H1 (cell line): ENCODE measurements at regions not wholly inside any gene's neighbourhood (a gene's known extent, or its start where the extent isn't known, plus 50 kb on each side); places are given as distances from the start of the nearest gene placed in this dataset.
A peak's percentile ranks its signal among the peaks of the same experiment; 100 is the strongest.
"Not testable (repeated sequence)": the region's sequence is repeated elsewhere in the genome, so short reads cannot be mapped to it uniquely, and the experiment has no call there.

Source experiments
- CTCF ChIA-PET: fragments of 300-600 bp; sonication (Branson Sonifier 250); formaldehyde crosslinking; loops from one replicate; lab custom pipeline; 2021; ENCODE audit not compliant: partially characterized antibody; lab: Charles Lee
- POLR2A ChIA-PET: fragments of 300-600 bp; sonication (Branson Sonifier 250); formaldehyde crosslinking; loops from one replicate; lab custom pipeline; 2021; ENCODE audit warnings: inconsistent platforms; ENCODE audit not compliant: partially characterized antibody; lab: Charles Lee
- DNase-seq, 2 experiments: peaks; one replicate each; pipeline versions ENCODE4 v3.0.0 to v3.0.0-alpha.2; 2010 to 2022; ENCODE audit warnings: low spot score in 2 of 2, low read depth in 1 of 2, mixed read lengths in 1 of 2
- FAIRE-seq: peaks from 2 replicates; lab custom pipeline; 2011; peaks lifted over from hg19 to GRCh38; lab: Jason Lieb, UNC
- H2AFZ ChIP-seq: 2 replicates; pipeline ENCODE4 v1.8.1; 2012; ENCODE audit warnings: low read length, inconsistent platforms
- H2AK5ac ChIP-seq: 2 replicates; pipeline ENCODE4 v1.6.1; 2013; ENCODE audit warnings: low read depth, low read length
- H2BK120ac ChIP-seq: replicated peaks from 2 replicates; pipeline ENCODE3; 2013; ENCODE audit warnings: low read depth, low read length, inconsistent platforms
- H2BK12ac ChIP-seq: 2 replicates; pipeline ENCODE4 v1.6.1; 2013; ENCODE audit warnings: low read depth, low read length
- H2BK15ac ChIP-seq: 2 replicates; pipeline ENCODE4 v1.6.1; 2013; ENCODE audit warnings: low read length
- H2BK20ac ChIP-seq: 2 replicates; pipeline ENCODE4 v1.6.1; 2013; ENCODE audit warnings: low read length
- H2BK5ac ChIP-seq: 2 replicates; pipeline ENCODE4 v1.6.1; 2013; ENCODE audit warnings: low read depth, low read length
- H3K14ac ChIP-seq: 2 replicates; pipeline ENCODE4 v1.6.1; 2013; ENCODE audit warnings: inconsistent platforms; ENCODE audit not compliant: insufficient read length
- H3K18ac ChIP-seq: 2 replicates; pipeline ENCODE4 v1.6.1; 2013; ENCODE audit warnings: low read length; ENCODE audit errors: extremely low read depth
- H3K23ac ChIP-seq: 2 replicates; pipeline ENCODE4 v1.6.1; 2013; ENCODE audit warnings: inconsistent platforms; ENCODE audit not compliant: insufficient read length
- H3K23me2 ChIP-seq: 2 replicates; pipeline ENCODE4 v1.6.1; 2013; ENCODE audit warnings: low read depth, low read length
- H3K27ac ChIP-seq: 2 replicates; pipeline ENCODE4 v1.6.1; 2011; ENCODE audit warnings: low read depth, low read length, inconsistent platforms
- H3K27me3 ChIP-seq, 4 experiments: replicated peaks in 1 of 4; 1 replicate in 1 of 4; 2 replicates in 3 of 4; pipeline versions ENCODE4 v1.6.1 to v1.8.1; 2011 to 2013; ENCODE audit warnings: low read length in 3 of 4, mild to moderate bottlenecking in 3 of 4, inconsistent platforms in 2 of 4, mixed read lengths in 2 of 4, moderate library complexity in 1 of 4; ENCODE audit not compliant: control insufficient read depth in 3 of 4, insufficient read depth in 3 of 4; ENCODE audit errors: extremely low read depth in 1 of 4
- H3K36me3 ChIP-seq, 4 experiments: 2 replicates each; pipeline versions ENCODE4 v1.6.1 to v1.8.1; 2011 to 2013; ENCODE audit warnings: mild to moderate bottlenecking in 4 of 4, low read length in 3 of 4, moderate library complexity in 2 of 4, control low read depth in 1 of 4, inconsistent platforms in 1 of 4; ENCODE audit not compliant: insufficient read depth in 4 of 4, control insufficient read depth in 2 of 4
- H3K4ac ChIP-seq: replicated peaks from 2 replicates; pipeline ENCODE3; 2013; ENCODE audit warnings: low read length, low read depth, mixed read lengths, inconsistent platforms; ENCODE audit not compliant: insufficient read length
- H3K4me1 ChIP-seq, 4 experiments: replicated peaks in 1 of 4; 1 replicate in 1 of 4; 2 replicates in 3 of 4; pipeline versions ENCODE4 v1.6.1 to v1.8.1; 2011 to 2013; ENCODE audit warnings: low read length in 3 of 4, inconsistent platforms in 2 of 4, mixed read lengths in 1 of 4; ENCODE audit not compliant: insufficient read depth in 4 of 4, control insufficient read depth in 3 of 4
- H3K4me2 ChIP-seq, 2 experiments: 2 replicates each; pipeline versions ENCODE4 v1.6.1 to v1.8.1; 2011 to 2013; ENCODE audit warnings: low read depth in 2 of 2, low read length in 2 of 2, control low read depth in 1 of 2, inconsistent platforms in 1 of 2, mild to moderate bottlenecking in 1 of 2; ENCODE audit not compliant: insufficient read depth in 1 of 2
- H3K4me3 ChIP-seq, 4 experiments: fragments of 200-600, 300-600 bp in 1 of 4; sonication (generic), shearing (Covaris generic), sonication (Bioruptor Twin) in 1 of 4; 2 replicates each; pipeline versions ENCODE4 v1.5.1 to v1.8.1; 2011 to 2016; ENCODE audit warnings: low read length in 4 of 4, low read depth in 3 of 4, control low read depth in 2 of 4, inconsistent platforms in 2 of 4, mild to moderate bottlenecking in 2 of 4, mixed read lengths in 1 of 4, moderate library complexity in 1 of 4; ENCODE audit not compliant: insufficient read depth in 2 of 4; ENCODE audit errors: extremely low read depth in 1 of 4
- H3K56ac ChIP-seq: replicated peaks from 2 replicates; pipeline ENCODE3; 2013; ENCODE audit warnings: low read depth, mild to moderate bottlenecking, mixed read lengths, low read length, inconsistent platforms; ENCODE audit not compliant: insufficient read length
- H3K79me1 ChIP-seq: 2 replicates; pipeline ENCODE4 v1.6.1; 2013; ENCODE audit warnings: low read depth, low read length, control low read depth
- H3K79me2 ChIP-seq, 2 experiments: 2 replicates each; pipeline versions ENCODE4 v1.6.1 to v1.8.1; 2012 to 2013; ENCODE audit warnings: low read length in 2 of 2, mild to moderate bottlenecking in 2 of 2, inconsistent platforms in 1 of 2; ENCODE audit not compliant: insufficient read depth in 2 of 2, control insufficient read depth in 1 of 2
- H3K9ac ChIP-seq, 4 experiments: replicated peaks in 1 of 4; 1 replicate in 1 of 4; 2 replicates in 3 of 4; pipeline versions ENCODE4 v1.6.1 to v1.8.1; 2011 to 2013; ENCODE audit warnings: low read depth in 3 of 4, low read length in 3 of 4, control low read depth in 2 of 4, mild to moderate bottlenecking in 2 of 4, moderate library complexity in 2 of 4, inconsistent platforms in 1 of 4; ENCODE audit errors: extremely low read depth in 1 of 4
- H3K9me3 ChIP-seq, 2 experiments: 2 replicates each; pipeline versions ENCODE4 v1.6.1 to v1.8.1; 2012 to 2013; ENCODE audit warnings: mild to moderate bottlenecking in 2 of 2, moderate library complexity in 2 of 2, control low read depth in 1 of 2, inconsistent platforms in 1 of 2, low read depth in 1 of 2, low read length in 1 of 2, mixed read lengths in 1 of 2; ENCODE audit not compliant: insufficient read depth in 2 of 2
- H4K20me1 ChIP-seq, 2 experiments: replicated peaks in 1 of 2; 2 replicates each; pipeline versions ENCODE3 to v1.8.1; 2011 to 2013; ENCODE audit warnings: inconsistent platforms in 2 of 2, low read length in 2 of 2, mild to moderate bottlenecking in 1 of 2; ENCODE audit not compliant: insufficient read depth in 2 of 2, control insufficient read depth in 1 of 2
- H4K5ac ChIP-seq: 2 replicates; pipeline ENCODE4 v1.6.1; 2013; ENCODE audit warnings: low read length, low read depth, mixed read lengths, inconsistent platforms; ENCODE audit not compliant: insufficient read length
- H4K8ac ChIP-seq: 2 replicates; pipeline ENCODE4 v1.8.0; 2013; ENCODE audit warnings: mild to moderate bottlenecking, moderate library complexity, low read length, inconsistent platforms; ENCODE audit not compliant: insufficient read depth; ENCODE audit errors: extremely low read depth
- H4K91ac ChIP-seq: replicated peaks from 2 replicates; pipeline ENCODE3; 2013; ENCODE audit warnings: low read length, mixed read lengths, inconsistent platforms; ENCODE audit not compliant: insufficient read length
- MAFK ChIP-seq: IDR thresholded peaks from 2 replicates; pipeline ENCODE4 v1.6.1; 2012; ENCODE audit warnings: low read depth, mild to moderate bottlenecking, improper control_type of control experiment, low read length
- WGBS, 2 experiments: shearing (Covaris generic) in 1 of 2; methylation state at CpG; one replicate each; pipeline versions ENCODE4 v1.1.6 to v1.1.7; 2013 to 2015; ENCODE audit warnings: low lambda C conversion rate in 2 of 2, mixed read lengths in 2 of 2, inconsistent platforms in 1 of 2, low coverage in 1 of 2, missing lambda C conversion rate in 1 of 2; ENCODE audit not compliant: insufficient replicate concordance in 2 of 2, insufficient coverage in 1 of 2, insufficient read length in 1 of 2; ENCODE audit errors: extremely low coverage in 1 of 2, missing lambda C conversion rate in 1 of 2; 5-methylcytosine and 5-hydroxymethylcytosine counted together

GRCh38 chr2:132309203-132309602, 107.4 kb upstream of the GPR39 start:
- FAIRE-seq, H3K4me1 ChIP-seq, H3K4ac ChIP-seq, CTCF ChIA-PET, H4K91ac ChIP-seq, H4K8ac ChIP-seq, H2BK20ac ChIP-seq, H3K56ac ChIP-seq, H3K23me2 ChIP-seq, H3K4me2 ChIP-seq, H3K27me3 ChIP-seq, POLR2A ChIA-PET, H3K9ac ChIP-seq, H4K5ac ChIP-seq: not testable (repeated sequence)
- peak; percentile 35; the same call in 1 of the 2 replicates for TF ChIP-seq MAFK
- TF ChIP-seq, all 59 proteins: peak for 1; not testable (repeated sequence) for 58
- H3K79me1 ChIP-seq, H4K20me1 ChIP-seq, H2AFZ ChIP-seq, H3K36me3 ChIP-seq, H2BK15ac ChIP-seq, H3K18ac ChIP-seq, H2BK120ac ChIP-seq, H2BK5ac ChIP-seq, H3K23ac ChIP-seq, H2AK5ac ChIP-seq, H2BK12ac ChIP-seq, H3K4me3 ChIP-seq, H3K14ac ChIP-seq, DNase-seq, H3K79me2 ChIP-seq, H3K27ac ChIP-seq, H3K9me3 ChIP-seq: not testable (repeated sequence)
- no CpG with 5 or more reads among the region's 1 CpG for WGBS, 2 experiments

GRCh38 chr2:132315546-132315945, 101.1 kb upstream of the GPR39 start:
- POLR2A ChIA-PET, H2BK20ac ChIP-seq, FAIRE-seq, H3K79me2 ChIP-seq, H3K9me3 ChIP-seq, H3K4ac ChIP-seq, H2BK15ac ChIP-seq, CTCF ChIA-PET, H3K4me2 ChIP-seq, H3K79me1 ChIP-seq, H3K14ac ChIP-seq, H3K27me3 ChIP-seq, H3K4me1 ChIP-seq, H3K9ac ChIP-seq, H2BK120ac ChIP-seq, H3K18ac ChIP-seq, H2BK12ac ChIP-seq, H4K91ac ChIP-seq, H3K56ac ChIP-seq, H3K36me3 ChIP-seq, H3K23ac ChIP-seq, H4K8ac ChIP-seq, H2AK5ac ChIP-seq, H2AFZ ChIP-seq, DNase-seq, H4K20me1 ChIP-seq, H3K4me3 ChIP-seq, H2BK5ac ChIP-seq, H3K27ac ChIP-seq, H4K5ac ChIP-seq, H3K23me2 ChIP-seq: not testable (repeated sequence)
- 87% methylated on average over 2 of the region's 2 CpGs; no CpG with 5 or more reads in 1 of the 2 experiments for WGBS, 2 experiments
